ENCODE measurements at regions not wholly inside any gene's neighbourhood (a gene's known extent, or its start where the extent isn't known, plus 50 kb on each side); places are given as distances from the start of the nearest gene placed in this dataset.

GRCh38 chr16:79895053-79895916 lies 294.7 kb upstream of the MAF start:
- no peak overlapping the region for H3K27ac ChIP-seq (ENCODE audit: low read depth, low read length)
- H3K9me2 ChIP-seq (replicated peaks; ENCODE audit: control insufficient read depth, low read length), result no peaks in the 10 kb centered on the region
- H3K27me3 ChIP-seq (ENCODE audit: control insufficient read depth, low read length), result no peaks in the 10 kb centered on the region
- no peaks in the 10 kb centered on the region for H4K20me1 ChIP-seq (ENCODE audit: control insufficient read depth, insufficient read depth, low read depth, low read length)
- H3K79me2 ChIP-seq (ENCODE audit: control insufficient read depth, low read length), result no peaks in the 10 kb centered on the region
- H3K4me3 ChIP-seq (ENCODE audit: low read length), result no peak overlapping the region
- no peak overlapping the region for H3K4me2 ChIP-seq (ENCODE audit: low read length)
- no peaks in the 10 kb centered on the region for H3K9me3 ChIP-seq (ENCODE audit: control insufficient read depth, insufficient read depth, low read length)
- no peaks in the 10 kb centered on the region for H3K36me3 ChIP-seq (ENCODE audit: control insufficient read depth, low read length)
- no peaks in the 10 kb centered on the region for H3F3A ChIP-seq (ENCODE audit: control insufficient read depth, insufficient read depth)
- no peaks in the 10 kb centered on the region for H3K4me1 ChIP-seq (ENCODE audit: control insufficient read depth, low read length)
- no peak for TF ChIP-seq CTCF (IDR thresholded peaks at IDR 0.05; ENCODE audit: low read depth, low read length, poor library complexity, severe bottlenecking)
- no peak for TF ChIP-seq EZH2phosphoT487 (IDR thresholded peaks at IDR 0.05; ENCODE audit: borderline replicate concordance, low read length)

- no peaks in the 10 kb centered on the region for H3K4me1 ChIP-seq (ENCODE audit: control insufficient read depth, low read length)
- H4K20me1 ChIP-seq (ENCODE audit: control insufficient read depth, insufficient read depth, low read depth, low read length), result no peaks in the 10 kb centered on the region
- no peaks in the 10 kb centered on the region for H3K79me2 ChIP-seq (ENCODE audit: control insufficient read depth, low read length)
- no peaks in the 10 kb centered on the region for H3K9me3 ChIP-seq (ENCODE audit: control insufficient read depth, insufficient read depth, low read length)
- no peak overlapping the region for H3K4me3 ChIP-seq (ENCODE audit: low read length)
- H3K36me3 ChIP-seq (ENCODE audit: control insufficient read depth, low read length), result no peaks in the 10 kb centered on the region
- H3K4me2 ChIP-seq (ENCODE audit: low read length), result no peak overlapping the region
- TF ChIP-seq EZH2phosphoT487 (IDR thresholded peaks at IDR 0.05; ENCODE audit: borderline replicate concordance, low read length) (no peak), CTCF (IDR thresholded peaks at IDR 0.05; ENCODE audit: low read depth, low read length, poor library complexity, severe bottlenecking) (no peak)
- H3K9me2 ChIP-seq (replicated peaks; ENCODE audit: control insufficient read depth, low read length), result no peaks in the 10 kb centered on the region
- no peaks in the 10 kb centered on the region for H3K27me3 ChIP-seq (ENCODE audit: control insufficient read depth, low read length)
- no peak overlapping the region for H3K27ac ChIP-seq (ENCODE audit: low read depth, low read length)
- no peaks in the 10 kb centered on the region for H3F3A ChIP-seq (ENCODE audit: control insufficient read depth, insufficient read depth)
Measured at GRCh38 chr16:79893445-79893844, 292.9 kb upstream of the MAF start.

GRCh38 chr16:79892278-79892677 lies 291.7 kb upstream of the MAF start:
- no peaks in the 10 kb centered on the region for H3K4me1 ChIP-seq (ENCODE audit: control insufficient read depth, low read length)
- H3K4me2 ChIP-seq (ENCODE audit: low read length), result no peak overlapping the region
- H3K4me3 ChIP-seq (ENCODE audit: low read length), result no peak overlapping the region
- no peaks in the 10 kb centered on the region for H3K79me2 ChIP-seq (ENCODE audit: control insufficient read depth, low read length)
- TF ChIP-seq CTCF (IDR thresholded peaks at IDR 0.05; ENCODE audit: low read depth, low read length, poor library complexity, severe bottlenecking) (no peak), EZH2phosphoT487 (IDR thresholded peaks at IDR 0.05; ENCODE audit: borderline replicate concordance, low read length) (no peak)
- H3K36me3 ChIP-seq (ENCODE audit: control insufficient read depth, low read length), result no peaks in the 10 kb centered on the region
- H3K9me2 ChIP-seq (replicated peaks; ENCODE audit: control insufficient read depth, low read length), result no peaks in the 10 kb centered on the region
- H3K9me3 ChIP-seq (ENCODE audit: control insufficient read depth, insufficient read depth, low read length), result no peaks in the 10 kb centered on the region
- H4K20me1 ChIP-seq (ENCODE audit: control insufficient read depth, insufficient read depth, low read depth, low read length), result no peaks in the 10 kb centered on the region
- H3K27ac ChIP-seq (ENCODE audit: low read depth, low read length), result no peak overlapping the region
- H3F3A ChIP-seq (ENCODE audit: control insufficient read depth, insufficient read depth), result no peaks in the 10 kb centered on the region
- no peaks in the 10 kb centered on the region for H3K27me3 ChIP-seq (ENCODE audit: control insufficient read depth, low read length)

All from DOHH2 (cell line).